AG10803 (cell line): ENCODE measurements at regions not wholly inside any gene's neighbourhood (a gene's known extent, or its start where the extent isn't known, plus 50 kb on each side); places are given as distances from the start of the nearest gene placed in this dataset.

Source experiments
- DNase-seq: peaks from one replicate; pipeline ENCODE4 v3.0.0; 2010; ENCODE audit warnings: low read depth
- H3K4me3 ChIP-seq: 2 replicates; pipeline ENCODE4 v1.5.1; 2011; ENCODE audit warnings: mild to moderate bottlenecking, low read length, control low read depth
- TF ChIP-seq, protein P1 (sequence below): conservative IDR thresholded peaks from 2 replicates; pipeline ENCODE4 v1.5.1; 2011; ENCODE audit warnings: mild to moderate bottlenecking, low read length, control low read depth, inconsistent platforms

DNA sequence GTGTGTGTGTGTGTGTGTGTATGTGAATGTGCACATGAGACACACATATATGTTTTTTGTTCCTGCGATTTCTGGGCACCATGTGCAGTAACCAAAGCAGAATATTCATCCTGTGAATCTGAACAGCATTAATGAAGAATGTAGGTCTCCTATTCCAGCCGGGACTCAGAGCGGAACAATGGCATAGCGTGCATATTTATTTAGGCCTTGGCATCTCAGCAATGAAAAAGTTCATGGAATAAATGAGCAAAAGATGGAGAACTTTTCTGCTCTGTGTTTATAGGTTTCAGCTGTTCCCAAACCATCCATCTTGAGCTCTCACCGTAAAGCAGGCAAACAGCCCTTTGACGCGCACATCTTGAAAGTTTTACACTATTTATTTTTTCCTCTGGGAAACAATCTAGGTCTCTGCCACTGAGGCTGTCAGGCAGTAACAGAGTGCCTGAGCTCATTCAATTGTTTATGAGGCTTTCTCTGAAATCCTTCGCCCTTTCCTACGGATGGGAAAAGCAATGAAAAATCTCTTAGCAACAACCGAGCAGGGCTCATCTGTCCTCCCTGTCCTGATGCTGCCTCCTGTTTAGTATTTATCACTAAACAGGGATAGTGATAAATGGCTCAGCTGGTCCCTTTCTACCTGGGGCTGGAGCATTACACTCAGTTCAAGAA is 65.9 kb upstream of the KCNK12 start:
- no peak overlapping the region for H3K4me3 ChIP-seq
- TF ChIP-seq, protein P1, sequence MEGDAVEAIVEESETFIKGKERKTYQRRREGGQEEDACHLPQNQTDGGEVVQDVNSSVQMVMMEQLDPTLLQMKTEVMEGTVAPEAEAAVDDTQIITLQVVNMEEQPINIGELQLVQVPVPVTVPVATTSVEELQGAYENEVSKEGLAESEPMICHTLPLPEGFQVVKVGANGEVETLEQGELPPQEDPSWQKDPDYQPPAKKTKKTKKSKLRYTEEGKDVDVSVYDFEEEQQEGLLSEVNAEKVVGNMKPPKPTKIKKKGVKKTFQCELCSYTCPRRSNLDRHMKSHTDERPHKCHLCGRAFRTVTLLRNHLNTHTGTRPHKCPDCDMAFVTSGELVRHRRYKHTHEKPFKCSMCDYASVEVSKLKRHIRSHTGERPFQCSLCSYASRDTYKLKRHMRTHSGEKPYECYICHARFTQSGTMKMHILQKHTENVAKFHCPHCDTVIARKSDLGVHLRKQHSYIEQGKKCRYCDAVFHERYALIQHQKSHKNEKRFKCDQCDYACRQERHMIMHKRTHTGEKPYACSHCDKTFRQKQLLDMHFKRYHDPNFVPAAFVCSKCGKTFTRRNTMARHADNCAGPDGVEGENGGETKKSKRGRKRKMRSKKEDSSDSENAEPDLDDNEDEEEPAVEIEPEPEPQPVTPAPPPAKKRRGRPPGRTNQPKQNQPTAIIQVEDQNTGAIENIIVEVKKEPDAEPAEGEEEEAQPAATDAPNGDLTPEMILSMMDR: no peak
- peak; percentile 63 for DNase-seq

DNA sequence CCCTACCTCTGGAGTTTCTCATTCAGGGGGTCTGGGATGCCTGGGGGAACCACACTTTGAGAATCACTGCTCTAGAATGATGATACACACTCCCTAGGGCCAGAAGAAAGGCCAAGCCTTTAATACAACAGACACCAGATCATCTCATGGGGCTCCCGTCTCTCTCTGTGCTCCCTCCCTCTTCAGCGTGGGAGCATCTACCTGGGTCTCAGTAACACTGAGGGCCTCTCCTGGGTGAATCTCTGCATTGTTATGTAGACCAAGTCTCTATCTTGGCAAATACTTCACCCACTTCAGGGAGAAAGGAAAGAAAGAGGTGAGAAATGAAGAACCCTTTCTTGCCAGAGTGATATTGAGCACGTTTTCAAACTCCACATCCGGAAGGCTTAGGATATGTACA is 65.4 kb upstream of the KCNK12 start:
- TF ChIP-seq, protein P1: no peak
- H3K4me3 ChIP-seq: no peak overlapping the region

DNA sequence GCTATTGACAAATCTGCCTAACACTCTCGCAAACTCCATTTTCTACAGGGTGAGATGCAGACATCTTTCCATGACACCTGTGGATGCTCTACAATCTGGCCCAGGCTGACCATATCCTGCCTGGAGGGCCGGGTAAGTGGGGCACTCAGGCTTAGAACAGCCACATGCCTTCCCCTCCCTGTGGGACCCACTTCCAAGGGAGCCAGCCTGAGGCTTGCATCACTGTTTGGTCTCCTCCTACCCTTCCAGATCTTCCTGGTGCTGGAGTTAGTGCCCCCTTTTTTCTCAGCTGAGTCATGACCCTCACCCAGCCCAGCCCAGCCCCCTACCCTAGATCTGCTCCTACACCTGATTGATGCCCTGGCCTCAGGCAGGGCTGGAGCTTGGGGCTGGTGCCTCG is 62.0 kb upstream of the KCNK12 start:
- no peak overlapping the region for H3K4me3 ChIP-seq
- DNase-seq: no peak
- TF ChIP-seq, protein P1: no peak

More for the DNA sequence above, 65.4 kb upstream of the KCNK12 start:
- DNase-seq: no peak

DNA sequence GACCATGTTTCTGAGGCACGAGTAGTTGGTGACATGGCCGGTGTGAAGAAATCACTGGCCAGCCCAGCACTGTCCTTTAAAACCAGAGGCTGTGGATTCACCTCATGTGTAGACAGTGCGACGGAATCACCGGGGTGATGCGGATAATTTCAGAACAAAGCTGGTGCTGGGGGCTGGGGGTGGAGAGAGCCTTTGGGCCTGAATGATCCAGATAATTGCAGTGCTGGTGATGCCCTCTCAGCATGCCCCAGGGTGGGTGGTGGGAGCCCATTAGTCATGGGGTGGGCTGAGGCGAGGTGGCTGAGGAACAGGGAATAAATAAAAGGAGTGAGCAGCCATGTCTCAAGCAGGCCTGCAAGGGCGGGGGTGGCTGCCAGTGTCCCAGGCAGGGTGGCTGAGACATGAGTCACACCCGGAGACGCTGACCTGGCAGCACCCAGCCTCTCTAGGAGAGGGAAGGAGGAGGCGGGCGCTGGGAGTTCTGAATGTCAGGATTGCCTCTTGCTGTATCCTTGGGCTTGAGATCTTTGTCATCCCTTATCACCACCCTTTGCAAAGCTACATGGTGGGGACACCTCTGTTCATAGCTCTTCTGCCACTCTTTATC is 61.1 kb upstream of the KCNK12 start:
- TF ChIP-seq, protein P1: no peak
- H3K4me3 ChIP-seq: no peak overlapping the region
- peak; percentile 78 for DNase-seq

DNA sequence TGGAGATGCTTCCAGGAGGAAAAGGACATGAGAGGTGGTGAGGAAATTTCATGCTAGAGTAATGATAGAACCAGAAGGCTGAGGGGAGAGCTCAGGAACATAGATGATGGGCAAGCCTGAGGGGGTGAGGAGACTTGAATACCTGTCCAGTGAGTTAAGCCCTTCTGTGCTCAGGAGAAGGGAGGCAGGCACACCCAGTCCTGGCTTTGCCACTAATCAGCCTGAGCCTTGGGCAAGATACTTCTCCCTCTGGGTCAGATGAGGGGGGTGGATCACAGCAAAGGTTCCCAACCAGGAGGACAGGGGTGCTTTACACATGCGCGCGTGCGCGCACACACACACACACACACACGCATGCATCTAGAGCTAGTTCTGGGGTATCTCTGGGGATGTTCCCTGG is 60.5 kb upstream of the KCNK12 start:
- DNase-seq: no peak
- TF ChIP-seq, protein P1: no peak
- no peak overlapping the region for H3K4me3 ChIP-seq

DNA sequence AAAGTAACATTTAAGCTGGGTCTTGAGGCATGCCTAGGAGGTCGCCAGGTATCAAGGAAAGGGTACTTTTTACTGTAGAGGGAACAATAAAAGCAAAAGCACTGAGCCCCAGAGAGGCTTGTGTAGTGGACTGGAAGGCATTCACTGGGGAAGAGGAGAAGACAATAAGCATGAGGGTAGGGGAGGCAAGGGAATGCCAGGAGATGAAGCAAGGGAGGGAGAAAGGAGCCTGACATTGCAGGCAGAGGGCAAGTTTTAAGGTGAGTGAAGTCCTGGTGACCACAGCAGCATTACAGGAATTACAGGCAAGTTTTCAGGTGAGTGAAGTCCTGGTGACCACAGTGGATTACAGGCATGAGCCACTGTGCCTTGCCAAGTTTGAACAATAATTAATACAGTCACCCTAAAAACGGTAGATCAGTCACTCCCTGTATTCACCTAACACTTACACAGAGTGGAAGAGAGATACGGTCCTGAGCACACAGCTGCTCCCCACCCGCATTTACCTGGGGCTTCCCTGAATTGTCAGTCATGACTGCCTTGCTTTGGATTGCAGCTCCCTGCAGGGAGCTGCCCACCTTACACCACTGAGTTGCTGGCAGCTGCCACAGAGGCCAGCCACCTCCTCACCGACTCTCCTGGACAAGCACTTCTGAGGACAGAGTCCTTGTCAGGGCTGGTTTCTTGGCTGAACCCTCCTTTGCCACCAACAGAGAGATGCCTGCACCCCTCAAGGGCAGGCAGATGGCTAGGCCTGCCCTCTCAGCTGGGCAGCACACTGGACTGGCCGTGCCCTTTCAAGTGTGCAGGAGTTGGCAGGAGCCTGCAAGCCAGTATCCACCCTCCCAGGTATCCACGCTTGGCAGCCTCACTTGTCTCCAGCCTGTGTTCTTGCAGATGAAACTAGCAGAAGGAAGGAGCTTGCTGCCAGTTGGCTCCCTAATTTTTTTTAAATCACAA is 59.0 kb upstream of the KCNK12 start:
- no peak overlapping the region for H3K4me3 ChIP-seq
- TF ChIP-seq, protein P1: no peak
- no peak for DNase-seq
